ENCODE measurements at regions not wholly inside any gene's neighbourhood (a gene's known extent, or its start where the extent isn't known, plus 50 kb on each side); places are given as distances from the start of the nearest gene placed in this dataset.
A peak's percentile ranks its signal among the peaks of the same experiment; 100 is the strongest.

- TF ChIP-seq CTCF (IDR thresholded peaks at IDR 0.05) (peak in 5 of 6 experiments; percentile 21 to 56 (median 47)), POLR2A (IDR thresholded peaks at IDR 0.05) (no peak)
Measured at GRCh38 chr12:24596768-24597388, 352.0 kb downstream of the BCAT1 start.
